GDM1 (cell line): ENCODE measurements at regions not wholly inside any gene's neighbourhood (a gene's known extent, or its start where the extent isn't known, plus 50 kb on each side); places are given as distances from the start of the nearest gene placed in this dataset.

ENCODE experiments used
- DNase-seq: peaks from one replicate; lab custom pipeline; 2025; lab: John Stamatoyannopoulos, UW

- peak; percentile 4 for DNase-seq
Observed at GRCh38 chr6:165944002-165944466, 223.6 kb downstream of the TBXT start.

DNA sequence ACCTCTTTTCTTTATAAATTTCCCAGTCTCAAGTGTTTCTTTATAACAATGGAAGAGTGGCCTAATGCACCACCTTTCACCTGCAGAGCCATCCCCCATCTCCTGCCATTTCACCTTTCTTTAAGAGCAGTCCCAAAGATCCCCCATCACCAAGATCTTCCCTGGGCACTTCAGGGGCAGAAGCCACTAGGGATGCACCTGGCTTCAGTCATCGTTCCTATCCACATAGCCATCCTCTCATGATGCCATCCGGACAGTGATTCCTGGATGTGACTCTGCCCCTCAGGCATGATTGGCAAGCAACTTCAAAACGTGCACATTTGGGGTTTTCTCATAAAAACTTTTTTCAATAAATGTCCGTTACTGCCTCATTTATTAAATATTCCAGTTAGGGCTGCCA is 225.9 kb downstream of the TBXT start:
- no peak for DNase-seq

DNA sequence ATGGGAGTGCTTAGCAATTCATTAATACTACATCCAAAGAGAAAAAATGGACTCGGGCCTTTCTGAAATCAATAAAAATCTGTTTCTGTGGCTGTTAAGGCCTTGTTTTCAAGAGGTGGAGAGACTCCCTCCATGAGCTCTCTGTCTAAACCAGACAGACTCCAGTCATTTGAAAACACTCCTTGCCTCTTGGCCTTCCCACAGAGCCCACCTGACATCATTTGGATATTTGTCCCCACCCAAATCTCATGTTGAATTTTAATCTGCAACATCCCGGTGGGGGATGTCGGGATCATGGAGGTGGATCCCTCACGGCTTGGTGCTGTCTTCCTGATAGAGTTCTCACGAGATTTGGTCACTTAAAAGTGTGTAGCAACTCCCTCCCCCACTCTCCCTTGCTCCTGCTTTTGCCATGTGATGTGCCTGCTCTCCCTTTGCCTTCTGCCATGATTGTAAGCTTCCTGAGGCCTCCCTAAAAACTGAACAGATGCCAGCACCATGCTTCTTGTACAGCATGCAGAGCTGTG is 226.3 kb downstream of the TBXT start:
- no peak for DNase-seq

DNA sequence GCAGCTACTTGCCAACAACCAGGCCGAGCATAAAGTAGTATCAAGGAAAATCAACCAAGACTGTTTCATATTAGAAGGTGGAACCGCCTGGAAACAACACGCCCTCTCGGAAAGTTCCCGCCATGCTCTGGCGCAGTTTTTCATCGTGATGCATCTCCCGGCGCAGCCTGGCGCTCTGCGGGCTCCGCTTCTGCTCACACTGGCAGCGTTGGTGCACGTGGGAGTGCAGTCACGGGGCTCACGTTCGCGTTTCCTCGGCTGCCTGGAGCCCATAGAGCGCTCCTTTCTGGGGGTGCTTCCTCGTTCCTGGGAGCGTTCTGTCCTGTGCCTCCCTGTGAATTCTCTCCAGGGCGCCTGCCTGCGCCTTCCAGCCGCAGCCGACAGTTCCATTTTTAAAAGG is 227.3 kb downstream of the TBXT start:
- no peak for DNase-seq

DNA sequence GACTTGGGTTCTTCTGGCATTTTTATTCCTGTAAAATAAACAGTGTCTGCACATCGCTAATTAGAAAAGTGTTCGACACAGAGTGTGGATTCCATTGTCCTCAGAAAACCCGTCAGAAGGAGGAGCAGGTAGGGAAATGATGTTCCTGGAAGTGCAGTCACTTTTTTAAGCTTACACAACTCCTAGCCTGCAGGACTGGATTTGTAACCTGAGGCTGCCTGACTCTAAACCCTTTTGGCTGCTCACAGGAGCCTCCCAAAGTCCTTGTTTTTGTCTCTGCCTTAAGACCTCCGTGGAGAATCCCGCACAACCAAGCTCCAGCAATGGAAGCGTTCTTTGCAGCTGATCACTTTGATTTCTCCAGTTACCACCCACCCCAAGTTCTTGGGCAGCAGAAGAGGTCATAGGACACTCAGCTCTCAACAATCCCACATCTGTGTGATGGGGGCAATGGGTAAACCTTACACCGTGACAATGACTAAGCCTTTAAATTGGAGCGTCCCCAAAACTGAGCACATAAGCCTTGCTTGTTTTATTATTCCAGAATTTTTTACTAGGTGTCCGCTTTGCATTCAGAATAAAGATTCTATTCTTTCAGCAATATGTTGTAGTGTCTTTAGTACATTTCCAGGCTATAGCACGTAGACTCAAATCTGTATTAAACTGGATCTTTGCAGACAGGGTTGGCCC is 227.9 kb downstream of the TBXT start:
- DNase-seq, result no peak

- no peak for DNase-seq
Observed at GRCh38 chr6:165939047-165939446, 228.6 kb downstream of the TBXT start.

DNA sequence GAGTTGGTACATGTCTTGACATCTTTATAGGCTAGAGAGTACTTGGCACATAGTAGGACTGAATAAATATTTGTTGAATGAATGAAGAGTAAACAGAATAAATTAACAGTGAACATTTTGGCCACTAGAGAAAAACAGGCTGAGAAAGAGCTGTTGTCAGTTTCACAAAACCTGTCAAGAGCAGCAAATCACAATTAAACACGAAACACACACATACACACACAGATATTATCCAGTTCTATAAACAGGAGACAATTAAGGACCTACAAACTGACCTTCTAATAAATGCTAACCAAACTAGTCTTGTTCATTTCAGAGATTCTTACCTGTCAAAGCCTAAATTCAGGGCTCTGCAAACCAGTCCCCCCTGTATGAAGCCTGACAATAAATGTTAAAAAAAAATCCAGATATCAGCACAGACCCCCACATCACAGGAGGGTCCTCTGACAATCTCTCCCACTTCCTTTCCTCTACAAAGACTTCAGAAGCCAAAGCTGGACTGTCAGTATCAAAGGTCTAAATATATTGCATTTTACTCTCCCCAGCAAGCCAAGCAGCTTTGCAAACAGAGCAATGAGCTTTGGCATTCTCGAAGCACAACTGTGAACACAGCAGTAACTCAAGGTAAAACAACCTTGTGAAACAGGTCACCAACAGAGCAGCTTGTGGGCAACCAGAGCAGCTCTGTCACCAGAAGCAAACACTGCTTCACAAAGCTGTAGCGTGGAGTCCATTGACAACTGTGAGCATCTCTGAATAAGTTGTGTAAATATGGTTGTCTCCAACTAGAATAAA is 229.9 kb downstream of the TBXT start:
- no peak for DNase-seq

DNA sequence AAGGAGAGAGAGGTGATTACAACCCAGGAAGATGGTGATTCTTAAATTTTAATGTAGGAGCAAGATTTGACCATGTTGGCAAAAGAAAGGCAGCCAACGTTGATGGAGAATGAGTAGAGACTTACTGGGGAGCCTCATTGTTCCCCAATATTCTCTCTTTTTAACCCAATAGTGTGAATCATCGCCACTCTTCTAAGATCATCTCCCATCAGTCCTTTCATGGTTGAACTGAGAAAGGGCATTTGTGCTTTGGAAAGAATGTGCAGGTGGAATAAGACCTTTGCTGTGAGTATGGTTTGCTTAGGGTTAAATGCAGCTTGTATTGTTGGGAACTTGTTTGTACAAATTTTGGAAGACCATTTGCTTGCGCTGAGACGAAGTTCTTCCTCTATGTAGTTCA is 231.0 kb downstream of the TBXT start:
- DNase-seq, result no peak

DNA sequence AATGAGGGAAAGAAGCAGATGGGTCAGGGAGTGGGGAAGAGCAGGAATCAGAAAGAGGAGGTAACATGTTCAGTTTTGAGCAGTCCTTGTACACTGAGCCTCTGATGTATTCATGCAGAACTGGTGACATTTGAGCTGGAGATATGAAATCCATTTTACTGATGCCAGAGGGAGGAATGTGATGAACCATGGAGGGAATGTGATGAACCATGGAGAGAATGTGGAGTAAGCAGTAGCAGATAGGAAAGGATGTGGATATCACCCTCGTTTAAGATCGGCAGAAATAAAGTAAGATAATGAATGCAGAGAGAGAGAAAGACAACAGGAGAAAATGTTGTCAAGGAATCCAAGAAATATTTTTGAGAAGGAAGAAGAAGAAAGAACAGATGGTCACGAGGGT is 231.6 kb downstream of the TBXT start:
- DNase-seq, result no peak

DNA sequence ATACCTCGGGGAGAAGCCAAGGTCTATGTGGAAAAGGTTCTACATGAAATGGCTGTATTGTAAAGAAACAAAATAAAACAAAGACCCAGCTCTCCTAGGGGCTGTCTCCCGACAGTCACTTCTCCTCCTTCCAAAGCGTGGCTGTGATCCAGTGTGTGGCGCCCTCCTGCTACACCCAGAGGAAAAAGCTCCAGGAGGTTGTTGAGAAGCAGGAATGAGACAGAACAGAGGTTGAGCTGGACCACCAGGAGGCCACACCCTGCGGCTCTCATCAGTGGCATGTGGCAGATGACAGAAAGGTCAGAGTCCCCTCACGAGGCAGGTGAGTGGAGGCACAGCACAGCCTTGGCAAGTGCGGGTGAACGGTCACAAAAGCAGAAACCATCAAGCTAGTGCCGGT is 236.0 kb downstream of the TBXT start:
- no peak for DNase-seq

DNA sequence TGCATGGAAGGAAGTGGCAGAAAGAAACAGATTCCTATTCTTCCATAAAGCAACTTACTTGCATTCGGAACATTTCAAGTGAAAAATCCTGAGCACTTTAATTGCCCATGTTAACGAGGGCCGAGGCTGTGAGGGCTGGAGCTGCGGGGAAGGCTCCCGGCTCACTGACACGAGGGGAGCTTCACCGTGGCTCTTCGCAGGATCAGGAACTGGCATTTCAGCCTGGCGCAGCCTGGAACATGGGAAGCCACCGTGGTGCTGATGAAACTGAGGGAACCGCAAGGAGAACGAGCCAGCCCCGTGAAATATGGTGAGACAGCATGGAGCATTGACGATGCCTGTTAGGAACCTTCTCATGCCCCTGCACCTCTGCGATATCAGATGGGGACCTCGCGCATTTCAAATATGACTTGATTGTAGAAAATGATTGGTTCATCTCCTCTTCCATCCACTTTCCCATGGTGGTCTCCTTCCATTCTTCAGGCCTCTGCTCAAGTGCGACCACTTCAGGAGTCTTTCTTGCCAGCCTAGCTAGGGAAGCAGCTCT is 236.9 kb downstream of the TBXT start:
- DNase-seq, result no peak

- DNase-seq, result no peak
Observed at GRCh38 chr6:165929607-165930006, 238.0 kb downstream of the TBXT start.

DNA sequence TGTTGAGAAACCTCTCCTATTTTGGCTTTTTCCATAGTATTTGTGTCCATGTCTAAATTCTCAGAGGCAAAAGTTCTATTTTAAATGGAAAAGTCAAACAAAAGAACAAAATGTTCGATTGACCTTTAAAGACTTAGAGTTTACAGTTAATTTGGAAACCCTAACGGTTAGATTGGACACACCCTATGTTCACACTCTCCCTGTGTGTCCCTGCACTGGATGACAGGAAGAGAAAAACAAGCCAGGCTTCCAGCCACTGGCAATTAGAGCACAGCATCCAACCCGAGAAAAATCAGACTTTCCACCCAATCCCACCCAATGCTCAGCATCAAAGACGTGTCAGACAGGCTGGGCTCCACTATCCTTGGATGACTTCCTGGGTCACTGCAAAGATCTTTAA is 241.3 kb downstream of the TBXT start:
- no peak for DNase-seq

DNA sequence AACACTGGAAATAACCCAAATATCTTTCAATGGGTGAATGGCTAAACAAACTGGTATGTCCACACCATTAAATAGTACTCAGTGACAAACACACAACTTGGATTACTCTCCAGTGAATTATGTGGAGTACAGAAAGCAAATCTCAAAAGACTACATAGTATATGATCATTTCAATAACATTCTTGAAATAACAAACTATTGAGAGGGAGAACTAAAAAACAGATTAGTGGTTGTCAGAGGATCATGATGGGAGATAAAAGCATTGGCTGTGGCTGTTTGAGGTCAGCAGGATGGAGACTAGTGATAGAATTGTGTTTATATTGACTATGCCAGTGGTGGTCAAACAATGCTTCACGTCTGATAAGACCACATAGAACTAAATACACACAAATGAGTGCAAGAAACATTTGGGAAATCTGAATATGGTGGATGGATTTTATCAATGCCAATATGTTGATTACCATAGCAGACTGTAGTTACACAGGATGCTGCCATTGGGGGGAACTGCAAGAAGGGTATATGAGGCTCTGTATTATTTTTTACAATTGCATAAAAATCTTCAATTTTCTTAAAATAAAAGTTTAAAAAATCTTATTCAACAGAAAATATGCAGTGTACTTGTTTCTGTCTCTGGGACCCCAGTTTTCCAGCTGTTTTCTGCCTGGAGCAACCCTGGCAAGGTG is 242.0 kb downstream of the TBXT start:
- DNase-seq, result no peak

DNA sequence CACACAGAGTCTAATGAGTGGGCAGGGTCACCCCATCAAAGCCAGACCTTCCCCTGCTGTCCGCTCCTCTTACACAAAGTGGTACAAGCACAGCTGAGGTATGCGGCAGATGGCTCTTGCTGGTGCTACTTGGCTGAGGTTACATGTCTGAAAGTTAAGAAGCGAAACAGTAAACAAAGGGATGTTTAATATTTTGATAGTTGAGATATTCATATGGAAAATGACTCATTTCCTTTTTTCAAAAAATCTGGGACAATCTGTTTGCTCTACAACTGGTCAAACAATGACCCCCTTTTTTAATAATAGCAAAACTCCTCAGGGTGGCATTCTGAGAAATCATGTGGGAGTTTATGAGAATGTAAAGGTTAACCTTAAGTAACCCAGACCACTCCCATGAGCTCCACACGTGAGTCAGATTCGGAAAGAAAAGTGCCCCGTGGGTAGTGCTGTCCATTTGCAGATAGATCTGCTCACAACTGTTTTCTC is 245.3 kb downstream of the TBXT start:
- no peak for DNase-seq

DNA sequence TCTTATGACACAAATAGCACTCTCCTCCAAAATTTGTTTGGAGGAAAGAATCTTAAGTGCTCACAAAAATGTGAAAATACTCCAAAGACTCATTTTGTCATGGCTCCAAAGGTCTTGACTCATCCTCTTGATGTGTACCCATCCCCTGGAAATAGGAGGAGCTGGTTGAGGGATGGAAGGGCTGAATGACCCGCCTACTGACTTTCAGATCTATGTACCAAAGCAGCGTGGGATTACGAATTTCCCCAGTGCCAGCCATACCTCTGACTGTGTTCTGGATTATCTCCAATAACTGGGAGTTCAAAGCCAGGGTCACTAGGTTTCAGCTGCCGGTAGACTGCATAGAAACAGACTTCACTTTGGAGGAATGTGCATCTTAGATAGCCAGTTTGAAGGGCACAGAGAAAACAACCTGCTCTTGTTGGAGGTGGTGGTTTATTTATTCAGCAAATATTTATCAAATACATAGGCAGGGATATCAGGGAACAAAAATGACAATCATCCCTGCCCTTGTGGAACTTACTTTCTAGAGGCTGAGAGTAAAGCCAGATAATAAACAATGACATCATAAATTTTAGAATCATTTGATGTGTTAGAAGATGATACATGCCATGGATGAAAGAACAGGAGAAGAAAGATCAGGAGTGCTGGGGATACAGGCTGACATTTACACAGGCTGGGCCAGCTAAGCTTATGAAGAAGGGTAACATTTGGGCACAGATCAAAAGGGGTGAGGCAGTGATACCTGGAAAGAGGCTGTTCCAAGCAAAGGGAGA is 246.6 kb downstream of the TBXT start:
- DNase-seq, result no peak

- no peak for DNase-seq
Observed at GRCh38 chr6:165917576-165917975, 250.1 kb downstream of the TBXT start.

GRCh38 chr6:165915022-165915770 is 252.2 kb upstream of the PDE10A start:
- no peak for DNase-seq

DNA sequence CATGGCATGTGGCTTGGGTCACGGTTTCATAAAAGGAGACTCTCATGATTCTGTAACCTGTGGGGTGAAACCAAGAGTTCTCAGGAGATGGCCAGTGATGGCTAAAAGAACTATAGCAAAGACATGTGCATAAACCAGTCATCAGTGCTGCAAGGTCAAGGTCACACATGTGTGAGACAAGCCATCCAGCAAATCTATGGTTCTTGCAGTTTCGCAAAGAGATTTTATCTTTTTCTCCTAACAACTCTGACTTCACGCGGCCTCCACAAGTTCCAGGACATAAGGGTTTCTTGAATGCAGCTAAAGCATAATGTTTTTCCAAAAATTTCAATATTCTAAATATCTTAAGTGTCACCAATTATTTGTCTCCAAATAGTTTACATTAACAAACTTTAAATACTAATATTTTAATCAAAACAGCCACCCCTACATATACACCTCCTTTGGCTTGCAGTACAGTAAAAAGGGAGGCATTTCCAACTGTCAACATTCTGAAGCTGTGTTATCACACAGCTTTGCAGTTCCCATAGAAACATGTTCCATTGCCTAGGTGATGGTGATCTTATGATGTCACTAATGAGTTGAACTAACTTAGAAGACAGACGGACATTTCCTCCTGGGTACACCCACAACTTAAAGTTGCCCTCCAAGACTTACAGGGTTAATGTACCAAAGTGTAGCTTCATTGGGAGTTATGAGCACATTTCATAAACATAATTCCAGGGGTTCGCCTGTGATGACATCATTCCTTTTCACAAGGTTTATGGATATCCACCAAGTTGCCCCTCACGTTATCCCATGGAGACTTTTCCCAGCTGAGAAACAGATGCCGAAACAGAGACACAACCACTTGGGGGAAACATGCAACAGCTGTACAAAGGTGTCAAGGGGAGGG is 250.9 kb upstream of the PDE10A start:
- no peak for DNase-seq
